Stomach smooth muscle (tissue), 2 donors: ENCODE measurements at regions not wholly inside any gene's neighbourhood (a gene's known extent, or its start where the extent isn't known, plus 50 kb on each side); places are given as distances from the start of the nearest gene placed in this dataset.

Source experiments
- H3K27ac ChIP-seq: one replicate; pipeline ENCODE4 v1.7.0; 2013; ENCODE audit warnings: mild to moderate bottlenecking, low read length, inconsistent platforms
- H3K27me3 ChIP-seq, 2 donors: one replicate each; pipeline ENCODE4 v1.7.0; 2013; ENCODE audit warnings: low read length in 2 of 2; ENCODE audit not compliant: insufficient read depth in 2 of 2, control insufficient read depth in 1 of 2
- H3K36me3 ChIP-seq, 2 donors: one replicate each; pipeline ENCODE4 v1.7.0; 2013; ENCODE audit warnings: low read length in 2 of 2; ENCODE audit not compliant: control insufficient read depth in 2 of 2, insufficient read depth in 2 of 2
- H3K4me1 ChIP-seq: one replicate; pipeline ENCODE4 v1.7.0; 2013; ENCODE audit warnings: low read length; ENCODE audit not compliant: control insufficient read depth, insufficient read depth
- H3K4me3 ChIP-seq, 2 donors: one replicate each; pipeline ENCODE4 v1.7.0; 2013; ENCODE audit warnings: low read length in 2 of 2
- H3K9ac ChIP-seq, 2 donors: one replicate each; pipeline ENCODE4 v1.7.0; 2013; ENCODE audit warnings: low read length in 2 of 2, mild to moderate bottlenecking in 1 of 2
- H3K9me3 ChIP-seq, 2 donors: one replicate each; pipeline ENCODE4 v1.7.0; 2013; ENCODE audit warnings: low read length in 2 of 2; ENCODE audit not compliant: control insufficient read depth in 2 of 2
- donor health status: healthy.
- donor health status: Pancreatic carcinoma.

DNA sequence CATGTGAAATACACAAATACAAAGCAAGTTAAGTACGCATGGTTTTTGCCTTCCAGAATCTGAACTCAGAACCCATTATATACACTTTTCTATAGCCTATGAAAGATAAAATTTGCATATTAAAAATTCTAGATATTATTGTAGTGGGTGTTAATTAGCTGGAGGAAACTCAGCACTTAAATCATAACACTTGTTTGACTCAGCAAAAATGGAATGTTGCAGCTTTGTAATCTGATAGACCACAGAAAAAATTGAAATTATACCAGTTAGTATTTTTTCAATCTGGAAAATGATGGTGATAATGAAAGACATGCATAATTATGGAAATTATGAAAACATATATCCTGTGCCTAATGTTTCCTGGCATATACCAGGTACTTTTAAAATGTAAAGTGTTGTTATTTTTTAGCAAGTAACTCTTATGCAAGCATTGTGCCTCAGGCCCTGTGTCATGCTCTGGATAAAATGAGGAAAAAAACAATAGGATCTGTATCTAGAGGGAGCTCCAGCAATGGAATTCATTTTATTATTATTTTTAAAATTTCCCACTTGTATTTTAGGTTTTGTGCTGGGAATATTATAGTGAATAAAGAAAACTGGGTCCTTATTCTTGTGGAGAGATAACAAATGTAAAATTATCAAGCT, 490.4 kb upstream of the SEMA3A start:
- Histone ChIP-seq H3K4me1 (no peaks in the 10 kb centered on the region), H3K9me3 (no peaks in the 10 kb centered on the region), H3K9ac (no peak overlapping the region), H3K27me3 (no peaks in the 10 kb centered on the region), H3K4me3 (no peak overlapping the region), H3K27ac (no peak overlapping the region), H3K36me3 (no peaks in the 10 kb centered on the region)

DNA sequence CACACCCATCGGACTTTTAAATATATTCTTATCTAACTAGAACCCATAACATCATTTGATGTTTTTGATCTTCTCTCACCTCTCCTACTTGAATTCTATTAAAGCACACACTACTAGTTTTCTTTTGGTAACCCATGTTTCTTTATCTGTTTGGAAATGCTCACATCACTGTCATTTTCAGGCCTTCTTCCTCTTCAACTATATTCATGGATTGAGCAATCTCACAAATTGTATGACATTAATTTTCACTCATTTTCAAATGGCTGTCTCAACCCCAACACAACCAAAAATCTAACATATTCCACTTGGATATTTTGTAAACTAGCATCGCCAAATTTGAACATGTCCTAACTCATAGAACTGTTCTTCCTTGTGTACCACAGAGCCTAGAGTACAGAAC, 488.0 kb upstream of the SEMA3A start:
- Histone ChIP-seq H3K9ac (no peak overlapping the region), H3K27me3 (no peaks in the 10 kb centered on the region), H3K9me3 (no peaks in the 10 kb centered on the region), H3K4me3 (no peak overlapping the region), H3K36me3 (no peaks in the 10 kb centered on the region), H3K27ac (no peak overlapping the region), H3K4me1 (no peaks in the 10 kb centered on the region)

DNA sequence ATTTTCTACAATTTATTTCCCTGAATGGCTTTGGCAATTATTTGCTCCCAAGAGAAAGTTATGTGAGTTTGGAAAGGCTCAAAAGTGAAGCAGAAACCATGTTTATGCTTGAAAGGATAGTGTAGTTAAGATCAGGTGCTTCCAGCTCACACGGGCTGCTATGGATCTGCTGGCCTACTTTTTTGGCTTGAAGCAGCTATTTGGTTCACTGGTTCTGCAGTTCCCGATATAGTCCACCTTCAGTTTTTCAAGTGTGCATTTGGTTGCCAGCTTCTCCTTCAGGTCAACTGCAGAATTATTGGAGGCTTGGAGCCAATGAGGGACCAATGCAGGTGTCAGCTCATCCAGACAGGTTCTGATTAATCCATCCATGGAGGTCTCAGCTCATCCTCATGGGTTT, 484.3 kb upstream of the SEMA3A start:
- Histone ChIP-seq H3K36me3 (no peaks in the 10 kb centered on the region), H3K27me3 (no peaks in the 10 kb centered on the region), H3K4me3 (no peak overlapping the region), H3K27ac (no peak overlapping the region), H3K9me3 (no peaks in the 10 kb centered on the region), H3K4me1 (peaks cover 3% of the 10 kb centered on the region), H3K9ac (no peak overlapping the region)

DNA sequence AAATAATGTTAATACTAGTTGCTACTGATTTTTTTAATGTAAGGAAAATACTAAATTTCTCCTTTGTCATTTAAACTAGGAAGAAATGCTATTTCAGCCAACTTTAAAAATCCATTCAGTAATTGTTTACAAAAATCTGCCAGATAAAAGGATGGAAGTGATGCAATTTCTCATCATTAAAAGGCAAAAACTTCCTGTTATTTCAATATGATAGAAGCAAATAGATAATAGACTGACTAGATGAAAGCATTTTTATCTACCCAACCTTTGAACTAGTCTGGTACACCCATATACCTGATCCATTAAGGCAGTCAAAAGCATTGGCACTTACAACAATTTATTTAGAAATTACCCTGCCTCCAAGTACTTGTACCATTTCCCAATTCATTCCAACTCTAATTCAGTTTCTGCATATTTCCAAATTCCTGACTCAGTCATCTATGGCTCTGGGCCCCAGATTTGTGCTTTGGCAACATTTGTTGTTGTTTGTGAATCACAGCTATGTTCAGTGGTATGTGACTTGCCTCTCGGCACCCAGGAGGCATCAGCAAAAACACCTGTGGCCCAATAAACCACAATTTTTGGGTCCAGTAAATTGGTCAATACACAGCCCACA, 482.6 kb upstream of the SEMA3A start:
- H3K36me3 ChIP-seq, result no peaks in the 10 kb centered on the region
- H3K4me1 ChIP-seq, result peaks cover 3% of the 10 kb centered on the region
- H3K4me3 ChIP-seq, result no peak overlapping the region
- H3K27ac ChIP-seq, result no peak overlapping the region
- no peaks in the 10 kb centered on the region for H3K27me3 ChIP-seq
- H3K9ac ChIP-seq, result no peak overlapping the region
- no peaks in the 10 kb centered on the region for H3K9me3 ChIP-seq

DNA sequence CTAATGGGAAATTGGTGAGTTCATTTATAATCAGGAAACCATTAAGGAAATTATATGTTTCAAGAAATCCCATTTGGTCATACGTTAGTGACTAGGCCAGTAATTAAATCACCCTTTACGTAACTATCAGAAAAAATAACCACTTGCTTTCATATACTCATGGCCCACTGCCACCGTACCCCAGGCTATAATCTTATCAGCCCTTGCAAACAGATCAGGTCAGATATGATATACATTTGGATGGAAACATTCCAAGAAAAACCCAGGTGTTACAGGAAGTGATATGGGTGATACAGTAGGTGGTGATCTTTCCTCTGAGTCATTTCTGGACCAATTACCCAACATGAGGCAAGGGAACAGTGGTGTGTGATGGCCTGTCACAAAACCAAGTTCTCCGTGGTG, 481.0 kb upstream of the SEMA3A start:
- no peak overlapping the region for H3K9ac ChIP-seq
- no peaks in the 10 kb centered on the region for H3K36me3 ChIP-seq
- peaks cover 3% of the 10 kb centered on the region for H3K4me1 ChIP-seq
- no peaks in the 10 kb centered on the region for H3K27me3 ChIP-seq
- H3K27ac ChIP-seq, result no peak overlapping the region
- H3K4me3 ChIP-seq, result no peak overlapping the region
- H3K9me3 ChIP-seq, result no peaks in the 10 kb centered on the region

DNA sequence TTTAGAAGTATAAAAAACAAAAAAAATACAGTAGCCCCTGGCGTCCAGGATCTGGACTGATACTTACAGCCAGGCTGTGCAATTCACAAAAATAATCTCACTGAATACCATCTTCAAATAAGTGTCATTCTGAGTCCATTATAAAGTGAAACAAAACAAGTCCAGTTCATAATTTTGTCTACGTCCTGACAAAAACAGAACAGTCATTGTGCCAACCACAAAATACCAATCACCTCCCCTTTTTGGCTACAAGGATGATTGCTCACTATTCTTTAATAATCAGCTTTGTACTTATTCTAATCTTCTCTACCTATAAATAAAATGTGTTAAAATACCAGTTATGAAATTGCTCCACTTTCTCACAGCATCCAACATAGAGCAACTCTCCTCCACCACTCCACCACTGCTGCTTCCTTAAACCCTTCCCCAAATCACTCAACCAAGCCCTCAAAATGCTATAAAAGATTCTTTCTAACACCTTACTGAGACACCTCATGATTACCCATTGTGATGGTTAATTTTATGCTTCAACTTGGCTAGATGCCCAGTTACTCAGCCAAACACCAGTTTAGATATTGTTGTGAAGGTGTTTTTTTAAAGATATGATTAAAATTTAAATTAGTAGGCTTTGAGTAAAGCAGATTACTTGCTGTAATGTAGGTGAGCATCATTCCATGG, 479.8 kb upstream of the SEMA3A start:
- Histone ChIP-seq H3K9ac (no peak overlapping the region), H3K36me3 (no peaks in the 10 kb centered on the region), H3K27me3 (no peaks in the 10 kb centered on the region), H3K27ac (no peak overlapping the region), H3K9me3 (no peaks in the 10 kb centered on the region), H3K4me1 (peaks cover 3% of the 10 kb centered on the region), H3K4me3 (no peak overlapping the region)

DNA sequence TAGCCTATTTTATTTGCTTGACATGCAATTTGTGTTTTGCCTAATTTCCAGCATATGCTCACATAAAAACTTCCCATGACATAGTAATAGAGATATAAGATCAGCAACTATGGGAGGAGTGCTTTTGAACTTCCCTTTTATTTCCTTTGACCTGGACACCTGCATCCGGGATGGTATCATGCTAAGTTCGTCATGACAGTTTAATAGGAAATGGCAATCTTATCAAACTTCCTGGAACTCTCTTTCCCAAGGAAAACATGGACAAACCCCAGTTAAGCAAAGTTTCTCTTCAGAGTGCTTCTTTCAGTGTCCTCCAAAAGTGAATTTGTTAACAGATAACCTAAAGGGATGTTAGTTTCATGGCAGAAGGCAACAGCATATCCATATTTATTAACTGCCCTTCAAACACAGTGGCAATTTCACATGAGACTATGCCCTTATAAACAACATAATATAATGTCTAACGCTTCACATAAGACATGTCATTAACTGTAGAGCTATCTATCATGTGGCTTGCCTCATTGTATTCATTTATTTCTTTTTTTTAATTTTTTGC, 474.7 kb upstream of the SEMA3A start:
- no peak overlapping the region for H3K4me3 ChIP-seq
- H3K36me3 ChIP-seq, result no peaks in the 10 kb centered on the region
- no peak overlapping the region for H3K9ac ChIP-seq
- no peak overlapping the region for H3K27ac ChIP-seq
- H3K9me3 ChIP-seq, result no peaks in the 10 kb centered on the region
- H3K4me1 ChIP-seq, result no peaks in the 10 kb centered on the region
- H3K27me3 ChIP-seq, result no peaks in the 10 kb centered on the region

DNA sequence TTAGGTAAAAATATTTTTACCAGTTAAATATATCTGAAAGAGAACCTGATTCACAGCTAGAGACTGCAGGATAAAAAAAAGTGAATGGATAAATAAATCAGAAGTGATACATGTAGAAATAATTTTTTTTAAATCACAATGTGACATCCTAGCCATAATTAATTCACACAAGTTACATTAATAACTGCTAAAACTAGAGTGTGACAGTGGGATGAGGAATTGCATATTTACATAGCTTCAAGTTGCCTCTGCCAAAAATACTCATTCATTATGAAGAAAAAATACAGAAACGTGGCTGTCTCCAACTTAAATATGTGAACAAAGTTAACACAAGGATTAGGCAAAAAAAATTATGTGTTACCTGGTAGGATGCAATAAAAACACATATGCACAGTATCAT, 473.5 kb upstream of the SEMA3A start:
- H3K4me3 ChIP-seq, result no peak overlapping the region
- H3K27ac ChIP-seq, result no peak overlapping the region
- H3K27me3 ChIP-seq, result no peaks in the 10 kb centered on the region
- H3K9ac ChIP-seq, result no peak overlapping the region
- H3K4me1 ChIP-seq, result no peaks in the 10 kb centered on the region
- no peaks in the 10 kb centered on the region for H3K36me3 ChIP-seq
- no peaks in the 10 kb centered on the region for H3K9me3 ChIP-seq

DNA sequence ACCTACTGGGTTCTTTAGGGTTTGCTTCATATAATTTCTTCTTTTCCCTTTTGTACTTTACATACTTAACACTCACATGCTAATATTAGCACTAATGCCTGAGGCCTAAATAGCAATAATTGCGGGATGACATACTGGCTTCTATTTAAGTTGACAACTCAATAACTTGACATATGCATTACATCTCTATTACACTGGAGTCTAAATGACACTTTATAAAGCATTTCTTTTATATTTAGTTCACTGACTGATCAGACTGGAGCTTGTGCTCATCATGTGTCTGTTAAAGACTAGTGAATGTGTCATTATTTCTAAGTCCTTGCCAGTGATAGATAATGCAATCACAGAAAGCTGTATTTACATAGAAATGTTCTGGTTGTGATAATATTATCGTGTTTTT, 472.1 kb upstream of the SEMA3A start:
- Histone ChIP-seq H3K4me1 (no peaks in the 10 kb centered on the region), H3K9me3 (no peaks in the 10 kb centered on the region), H3K36me3 (no peaks in the 10 kb centered on the region), H3K9ac (no peak overlapping the region), H3K27me3 (no peaks in the 10 kb centered on the region), H3K4me3 (no peak overlapping the region), H3K27ac (no peak overlapping the region)

DNA sequence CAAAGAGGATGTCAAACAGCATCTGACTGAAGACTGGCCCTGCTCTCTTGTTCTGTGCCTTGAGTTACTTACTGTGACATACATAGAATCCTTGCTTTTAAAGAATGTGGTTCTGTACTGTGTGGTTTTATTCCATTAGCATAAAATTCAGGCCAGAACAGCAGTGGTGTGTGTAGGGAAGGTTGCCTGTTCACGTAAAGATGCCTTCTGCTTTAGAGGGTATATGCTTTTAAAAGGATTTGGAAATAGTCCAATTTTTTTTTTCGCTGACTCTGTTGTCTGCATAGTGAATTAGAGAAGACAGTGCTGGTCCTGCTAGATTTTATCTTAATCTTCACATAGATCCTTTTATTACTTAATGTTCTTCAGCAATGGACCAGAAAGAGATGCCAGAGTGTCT, 470.8 kb upstream of the SEMA3A start:
- Histone ChIP-seq H3K4me3 (no peak overlapping the region), H3K27me3 (no peaks in the 10 kb centered on the region), H3K36me3 (no peaks in the 10 kb centered on the region), H3K27ac (no peak overlapping the region), H3K9ac (no peak overlapping the region), H3K9me3 (no peaks in the 10 kb centered on the region), H3K4me1 (no peaks in the 10 kb centered on the region)

DNA sequence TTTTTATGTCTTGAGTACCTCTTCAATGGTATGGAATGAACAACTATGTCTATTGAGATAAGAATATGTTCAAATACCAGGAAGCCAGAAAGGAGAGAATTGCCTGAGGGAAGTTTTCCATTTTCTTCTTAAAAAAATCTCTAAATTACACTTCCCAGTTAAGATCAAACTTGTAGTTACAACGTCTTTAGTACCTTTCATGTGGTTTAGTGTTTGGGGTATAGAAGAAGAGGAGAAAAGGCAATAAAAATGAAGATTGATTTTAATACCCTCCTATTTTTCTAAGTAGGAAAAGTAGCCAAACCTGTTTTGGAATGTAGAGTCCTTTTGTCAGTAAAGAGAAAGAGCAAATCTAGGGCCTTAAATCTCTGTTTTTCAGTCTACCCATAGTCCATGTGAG, 470.0 kb upstream of the SEMA3A start:
- no peaks in the 10 kb centered on the region for H3K36me3 ChIP-seq
- no peaks in the 10 kb centered on the region for H3K27me3 ChIP-seq
- no peak overlapping the region for H3K9ac ChIP-seq
- H3K4me1 ChIP-seq, result no peaks in the 10 kb centered on the region
- no peak overlapping the region for H3K4me3 ChIP-seq
- no peaks in the 10 kb centered on the region for H3K9me3 ChIP-seq
- no peak overlapping the region for H3K27ac ChIP-seq
